Kidney (tissue), 13 donors: ENCODE measurements at regions not wholly inside any gene's neighbourhood (a gene's known extent, or its start where the extent isn't known, plus 50 kb on each side); places are given as distances from the start of the nearest gene placed in this dataset.

ENCODE experiments used
- DNase-seq, 5 donors: peaks; one replicate each; pipeline ENCODE4 v3.0.0-alpha.2; 2013 to 2020
- FAIRE-seq: peaks from 2 replicates; lab custom pipeline; 2012; peaks lifted over from hg19 to GRCh38; lab: Jason Lieb, UNC
- H3K27ac ChIP-seq, 2 donors: one replicate each; pipeline ENCODE4 v1.7.0; 2013; ENCODE audit warnings: low read depth in 2 of 2, low read length in 2 of 2, inconsistent platforms in 1 of 2
- H3K27me3 ChIP-seq: one replicate; pipeline ENCODE4 v1.7.1; 2013; ENCODE audit warnings: low read length, inconsistent platforms; ENCODE audit not compliant: control insufficient read depth, insufficient read depth
- H3K36me3 ChIP-seq, 3 donors: one replicate each; pipeline versions ENCODE4 v1.7.0 to v1.7.1; 2013; ENCODE audit warnings: low read length in 3 of 3, control low read depth in 1 of 3, inconsistent platforms in 1 of 3; ENCODE audit not compliant: insufficient read depth in 3 of 3, control insufficient read depth in 2 of 3
- H3K4me1 ChIP-seq, 3 donors: one replicate each; pipeline versions ENCODE4 v1.7.0 to v1.7.1; 2013; ENCODE audit warnings: low read length in 3 of 3, inconsistent platforms in 1 of 3, low read depth in 1 of 3; ENCODE audit not compliant: control insufficient read depth in 2 of 3, insufficient read depth in 2 of 3
- H3K4me3 ChIP-seq, 3 donors: one replicate each; pipeline versions ENCODE4 v1.7.0 to v1.8.1; 2013; ENCODE audit warnings: low read length in 3 of 3, control low read depth in 1 of 3, inconsistent platforms in 1 of 3
- H3K9ac ChIP-seq, 3 donors: one replicate each; pipeline versions ENCODE4 v1.7.0 to v1.7.1; 2013; ENCODE audit warnings: low read length in 3 of 3, control low read depth in 1 of 3, inconsistent platforms in 1 of 3
- H3K9me3 ChIP-seq, 3 donors: one replicate each; pipeline versions ENCODE4 v1.7.0 to v1.7.1; 2013; ENCODE audit warnings: low read length in 3 of 3, control low read depth in 1 of 3, inconsistent platforms in 1 of 3; ENCODE audit not compliant: control insufficient read depth in 2 of 3, insufficient read depth in 1 of 3
- CTCF ChIP-seq: IDR thresholded peaks from 3 replicates; pipeline ENCODE4 v1.5.1; 2012; ENCODE audit warnings: mild to moderate bottlenecking, moderate library complexity, borderline replicate concordance; ENCODE audit not compliant: insufficient read depth; ENCODE audit errors: extremely low read depth
- intact Hi-C: fragments of 100-400 bp; cut with DNase I; formaldehyde crosslinking; loops from one replicate; pipeline ENCODE4 v1.11.1; 2022
- donor health status: control.
- donor health status: control.
- donor health status: control.
- donor health status: control.
- donor health status: control.
- donor health status: DM: yes; HTN: yes; CAD: no.
- donor health status: Normal renal cell carcinoma (clear cell type).

- no peak overlapping the region for H3K4me3 ChIP-seq
- no peak for TF ChIP-seq CTCF
- no peaks in the 10 kb centered on the region for H3K36me3 ChIP-seq
- H3K27me3 ChIP-seq: no peaks in the 10 kb centered on the region
- H3K9me3 ChIP-seq: no peaks in the 10 kb centered on the region
- no peak overlapping the region for H3K9ac ChIP-seq
- no peaks in the 10 kb centered on the region for H3K4me1 ChIP-seq
- no peak for DNase-seq
- intact Hi-C loops: no loop called here
- no peak for FAIRE-seq
- no peak overlapping the region for H3K27ac ChIP-seq
Measured at GRCh38 chr13:22665506-22665905, 515.3 kb upstream of the SGCG start.

- Histone ChIP-seq H3K9me3 (peaks cover 0 to 12% (median 3%) of the 10 kb centered on the region in 3 donors), H3K36me3 (no peaks in the 10 kb centered on the region), H3K4me3 (no peak overlapping the region), H3K27me3 (no peaks in the 10 kb centered on the region), H3K4me1 (no peaks in the 10 kb centered on the region), H3K9ac (no peak overlapping the region), H3K27ac (no peak overlapping the region)
- intact Hi-C loops: no loop called here
- DNase-seq: no peak
- no peak for TF ChIP-seq CTCF
- no peak for FAIRE-seq
Measured at GRCh38 chr13:22690756-22691155, 490.0 kb upstream of the SGCG start.

- no peak for TF ChIP-seq CTCF
- intact Hi-C loops: no loop called here
- H3K4me3 ChIP-seq: no peak overlapping the region
- H3K4me1 ChIP-seq: no peaks in the 10 kb centered on the region
- H3K36me3 ChIP-seq: no peaks in the 10 kb centered on the region
- H3K27me3 ChIP-seq: no peaks in the 10 kb centered on the region
- FAIRE-seq (peak; percentile 23), DNase-seq (no peak)
- no peak overlapping the region for H3K27ac ChIP-seq
- H3K9ac ChIP-seq: no peak overlapping the region
- H3K9me3 ChIP-seq: peaks cover 0 to 7% (median 3%) of the 10 kb centered on the region in 3 donors
Measured at GRCh38 chr13:22693691-22694090, 487.1 kb upstream of the SGCG start.

- Histone ChIP-seq H3K27ac (no peak overlapping the region), H3K9me3 (peaks cover 0 to 7% (median 3%) of the 10 kb centered on the region in 3 donors), H3K4me3 (no peak overlapping the region), H3K9ac (no peak overlapping the region), H3K4me1 (no peaks in the 10 kb centered on the region), H3K27me3 (no peaks in the 10 kb centered on the region), H3K36me3 (no peaks in the 10 kb centered on the region)
- DNase-seq (peak in 1 of 5 donors; percentile 46), FAIRE-seq (no peak)
- intact Hi-C loops: no loop called here
- TF ChIP-seq CTCF: no peak
Measured at GRCh38 chr13:22696433-22696832, 484.3 kb upstream of the SGCG start.
